Activated naive CD4-positive, alpha-beta T cell treated with anti-CD3 and anti-CD28 coated beads, Interleukin-2, amount 50 U/mL, for 24 hours (primary cell): ENCODE measurements at regions not wholly inside any gene's neighbourhood (a gene's known extent, or its start where the extent isn't known, plus 50 kb on each side); places are given as distances from the start of the nearest gene placed in this dataset.
"Not testable (repeated sequence)": the region's sequence is repeated elsewhere in the genome, so short reads cannot be mapped to it uniquely, and the experiment has no call there.

Source experiments
- H3K27ac Mint-ChIP-seq: one replicate; pipeline ENCODE4 v1.8.0; 2021; ENCODE audit warnings: mild to moderate bottlenecking, mixed read lengths
- H3K27me3 Mint-ChIP-seq: one replicate; pipeline ENCODE4 v1.8.0; 2021; ENCODE audit warnings: mixed read lengths
- H3K36me3 Mint-ChIP-seq: one replicate; pipeline ENCODE4 v1.8.0; 2021; ENCODE audit warnings: mixed read lengths
- H3K4me1 Mint-ChIP-seq: one replicate; pipeline ENCODE4 v1.8.0; 2021; ENCODE audit warnings: mixed read lengths
- H3K4me3 Mint-ChIP-seq: one replicate; pipeline ENCODE4 v1.8.0; 2021; ENCODE audit warnings: mild to moderate bottlenecking, mixed read lengths
- H3K9me3 Mint-ChIP-seq: one replicate; pipeline ENCODE4 v1.8.0; 2021; ENCODE audit warnings: mixed read lengths

- Mint-ChIP-seq H3K4me3 (no peak overlapping the region), H3K4me1 (no peaks in the 10 kb centered on the region), H3K27ac (no peak overlapping the region), H3K27me3 (no peaks in the 10 kb centered on the region), H3K36me3 (no peaks in the 10 kb centered on the region), H3K9me3 (no peaks in the 10 kb centered on the region)
Observed at GRCh38 chr9:31912636-31913035, 471.8 kb upstream of the ACO1 start.

DNA sequence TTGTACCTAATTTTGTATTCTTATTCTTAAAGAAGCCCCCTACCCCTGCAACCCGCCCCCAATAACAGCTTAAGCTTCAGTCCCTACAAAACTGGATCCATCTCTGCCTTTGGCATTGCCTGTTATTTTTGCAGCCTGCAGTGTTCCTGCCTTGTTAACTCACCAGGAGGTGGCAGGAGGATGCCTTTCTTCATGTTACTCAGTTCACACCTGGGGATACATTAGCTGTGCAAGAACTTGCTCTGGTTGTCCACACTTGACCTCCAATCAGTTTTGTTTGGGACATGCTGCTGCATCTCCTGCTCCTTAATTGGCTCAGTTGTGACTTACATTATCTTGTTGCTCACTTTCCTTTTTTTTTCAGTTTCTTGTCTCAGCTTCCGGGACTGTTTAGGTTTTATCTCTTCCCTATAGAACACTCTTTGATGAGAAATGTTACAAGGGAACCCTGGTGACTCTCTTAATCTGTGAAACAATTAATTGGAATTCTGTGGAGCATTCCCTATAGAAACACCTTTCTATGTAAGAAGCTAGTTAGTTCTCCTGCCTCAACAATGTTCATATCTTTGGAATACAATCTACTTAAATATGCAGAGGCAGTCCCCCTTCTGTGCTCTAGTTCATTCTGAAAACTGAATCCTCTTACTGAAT lies 467.7 kb upstream of the ACO1 start:
- H3K4me3 Mint-ChIP-seq = no peak overlapping the region
- H3K36me3 Mint-ChIP-seq = no peaks in the 10 kb centered on the region
- H3K27ac Mint-ChIP-seq = no peak overlapping the region
- no peaks in the 10 kb centered on the region for H3K27me3 Mint-ChIP-seq
- no peaks in the 10 kb centered on the region for H3K4me1 Mint-ChIP-seq
- H3K9me3 Mint-ChIP-seq = no peaks in the 10 kb centered on the region

GRCh38 chr9:31937737-31938136 lies 446.7 kb upstream of the ACO1 start:
- H3K27me3 Mint-ChIP-seq, H3K4me1 Mint-ChIP-seq, H3K27ac Mint-ChIP-seq, H3K4me3 Mint-ChIP-seq, H3K36me3 Mint-ChIP-seq, H3K9me3 Mint-ChIP-seq: not testable (repeated sequence)

DNA sequence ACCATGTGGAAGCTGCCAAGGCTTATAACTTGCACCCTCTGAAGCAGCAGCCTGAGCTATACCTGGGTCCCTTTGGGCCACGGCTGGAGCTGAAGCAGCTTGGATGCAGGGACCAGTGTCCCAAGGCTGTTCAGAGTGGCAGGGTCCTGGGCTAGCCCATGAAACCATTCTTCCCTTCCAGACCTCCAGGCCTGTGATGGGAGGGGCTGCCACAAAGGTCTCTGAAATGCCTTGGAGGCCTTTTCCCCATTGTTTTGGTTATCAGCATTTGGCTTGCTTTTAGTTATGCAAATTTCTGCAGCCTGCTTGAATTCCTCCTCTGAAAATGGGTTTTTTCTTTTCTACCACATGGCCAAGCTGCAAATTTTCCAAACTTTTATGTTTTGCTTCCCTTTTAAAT lies 433.7 kb upstream of the ACO1 start:
- H3K36me3 Mint-ChIP-seq = no peaks in the 10 kb centered on the region
- no peaks in the 10 kb centered on the region for H3K9me3 Mint-ChIP-seq
- H3K27ac Mint-ChIP-seq = no peak overlapping the region
- no peaks in the 10 kb centered on the region for H3K27me3 Mint-ChIP-seq
- H3K4me1 Mint-ChIP-seq = no peaks in the 10 kb centered on the region
- no peak overlapping the region for H3K4me3 Mint-ChIP-seq

- Mint-ChIP-seq H3K9me3 (peaks cover 34% of the 10 kb centered on the region), H3K36me3 (peaks cover 1% of the 10 kb centered on the region), H3K4me1 (no peaks in the 10 kb centered on the region), H3K4me3 (no peak overlapping the region), H3K27ac (no peak overlapping the region), H3K27me3 (peaks cover 5% of the 10 kb centered on the region)
Observed at GRCh38 chr9:31958572-31958971, 425.9 kb upstream of the ACO1 start.

DNA sequence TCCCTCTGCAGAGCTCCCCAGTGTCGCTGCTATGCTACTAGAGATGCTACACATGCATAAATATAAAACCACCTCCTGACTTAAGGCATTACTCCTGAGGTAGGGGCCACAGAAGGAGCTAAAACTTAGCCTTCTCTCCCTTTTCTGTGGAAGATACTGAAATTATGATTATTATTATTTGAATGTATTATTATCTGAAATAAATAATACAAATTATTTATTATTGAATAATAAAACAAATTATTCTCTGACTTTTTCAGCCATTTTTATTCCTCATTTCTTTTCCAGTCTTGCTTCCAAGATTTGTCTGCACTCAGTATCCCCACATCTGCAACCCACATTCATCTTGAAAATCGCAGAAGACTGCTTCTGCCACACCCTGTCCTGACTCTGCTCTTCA lies 414.9 kb upstream of the ACO1 start:
- no peaks in the 10 kb centered on the region for H3K4me1 Mint-ChIP-seq
- H3K4me3 Mint-ChIP-seq = no peak overlapping the region
- H3K9me3 Mint-ChIP-seq = no peaks in the 10 kb centered on the region
- H3K27me3 Mint-ChIP-seq = no peaks in the 10 kb centered on the region
- no peaks in the 10 kb centered on the region for H3K36me3 Mint-ChIP-seq
- H3K27ac Mint-ChIP-seq = no peak overlapping the region

- no peak overlapping the region for H3K4me3 Mint-ChIP-seq
- H3K9me3 Mint-ChIP-seq = peaks cover 15% of the 10 kb centered on the region
- H3K4me1 Mint-ChIP-seq = no peaks in the 10 kb centered on the region
- no peak overlapping the region for H3K27ac Mint-ChIP-seq
- H3K27me3 Mint-ChIP-seq = peaks cover 3% of the 10 kb centered on the region
- no peaks in the 10 kb centered on the region for H3K36me3 Mint-ChIP-seq
Observed at GRCh38 chr9:31983895-31984294, 400.5 kb upstream of the ACO1 start.

- no peaks in the 10 kb centered on the region for H3K36me3 Mint-ChIP-seq
- no peak overlapping the region for H3K4me3 Mint-ChIP-seq
- no peak overlapping the region for H3K27ac Mint-ChIP-seq
- H3K4me1 Mint-ChIP-seq = no peaks in the 10 kb centered on the region
- no peaks in the 10 kb centered on the region for H3K9me3 Mint-ChIP-seq
- no peaks in the 10 kb centered on the region for H3K27me3 Mint-ChIP-seq
Observed at GRCh38 chr9:31996331-31996730, 388.1 kb upstream of the ACO1 start.

- Mint-ChIP-seq H3K36me3 (no peaks in the 10 kb centered on the region), H3K4me1 (no peaks in the 10 kb centered on the region), H3K4me3 (no peak overlapping the region), H3K27me3 (no peaks in the 10 kb centered on the region), H3K27ac (no peak overlapping the region), H3K9me3 (no peaks in the 10 kb centered on the region)
Observed at GRCh38 chr9:32004431-32005076, 379.9 kb upstream of the ACO1 start.

DNA sequence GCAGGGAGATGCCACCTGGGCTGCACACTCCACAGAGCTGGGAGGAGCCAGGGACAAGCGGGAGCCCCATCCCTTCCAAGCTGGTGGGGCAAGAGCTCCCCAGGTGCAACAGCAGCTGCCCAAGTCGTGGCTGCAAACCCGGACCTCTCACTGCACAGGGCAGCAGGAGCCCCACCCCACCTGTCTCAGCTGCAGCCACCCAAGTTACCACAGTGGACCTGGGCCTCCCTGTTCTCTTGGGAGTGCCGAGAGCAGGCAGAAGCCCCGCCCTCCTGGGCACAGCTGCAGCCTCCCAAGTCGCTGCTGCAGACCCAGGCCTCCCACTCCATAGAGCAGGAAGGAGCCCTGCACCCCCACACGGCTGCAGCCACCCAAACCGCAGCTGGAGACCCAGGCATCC lies 374.1 kb upstream of the ACO1 start:
- no peaks in the 10 kb centered on the region for H3K27me3 Mint-ChIP-seq
- H3K4me1 Mint-ChIP-seq = no peaks in the 10 kb centered on the region
- H3K27ac Mint-ChIP-seq = no peak overlapping the region
- no peaks in the 10 kb centered on the region for H3K36me3 Mint-ChIP-seq
- no peak overlapping the region for H3K4me3 Mint-ChIP-seq
- H3K9me3 Mint-ChIP-seq = no peaks in the 10 kb centered on the region

DNA sequence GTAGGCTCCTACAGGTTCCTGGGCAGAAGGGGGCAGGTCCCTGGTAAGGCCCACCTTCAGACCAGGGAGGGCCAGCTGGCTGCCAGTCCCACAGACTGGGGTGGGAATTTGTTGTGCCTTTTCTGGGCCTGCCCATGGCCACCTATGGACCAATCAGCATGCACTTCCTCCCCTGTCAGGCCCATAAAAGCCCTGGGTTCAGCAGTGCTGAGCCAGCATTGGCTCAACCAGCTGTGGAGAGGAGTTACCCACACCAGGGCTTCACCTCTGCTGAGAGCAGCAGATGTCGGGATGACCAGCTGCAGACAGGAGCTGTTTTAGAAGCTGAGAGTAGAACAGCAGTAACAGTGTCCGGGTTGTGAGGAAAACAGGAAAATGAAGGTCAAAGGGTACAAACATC lies 373.4 kb upstream of the ACO1 start:
- no peak overlapping the region for H3K27ac Mint-ChIP-seq
- no peak overlapping the region for H3K4me3 Mint-ChIP-seq
- H3K9me3 Mint-ChIP-seq = no peaks in the 10 kb centered on the region
- no peaks in the 10 kb centered on the region for H3K36me3 Mint-ChIP-seq
- no peaks in the 10 kb centered on the region for H3K4me1 Mint-ChIP-seq
- no peaks in the 10 kb centered on the region for H3K27me3 Mint-ChIP-seq

- Mint-ChIP-seq H3K9me3 (no peaks in the 10 kb centered on the region), H3K4me1 (no peaks in the 10 kb centered on the region), H3K36me3 (no peaks in the 10 kb centered on the region), H3K27ac (no peak overlapping the region), H3K27me3 (no peaks in the 10 kb centered on the region), H3K4me3 (no peak overlapping the region)
Observed at GRCh38 chr9:32015795-32016194, 368.6 kb upstream of the ACO1 start.

GRCh38 chr9:32045513-32045912 lies 338.9 kb upstream of the ACO1 start:
- peaks cover 3% of the 10 kb centered on the region for H3K27me3 Mint-ChIP-seq
- no peaks in the 10 kb centered on the region for H3K4me1 Mint-ChIP-seq
- H3K4me3 Mint-ChIP-seq = no peak overlapping the region

GRCh38 chr9:32067261-32067660 lies 317.2 kb upstream of the ACO1 start:
- Mint-ChIP-seq H3K27me3 (peaks cover 5% of the 10 kb centered on the region), H3K4me3 (no peak overlapping the region), H3K9me3 (no peaks in the 10 kb centered on the region), H3K36me3 (no peaks in the 10 kb centered on the region), H3K4me1 (no peaks in the 10 kb centered on the region), H3K27ac (no peak overlapping the region)

More at GRCh38 chr9:32045513-32045912, 338.9 kb upstream of the ACO1 start:
- H3K27ac Mint-ChIP-seq = no peak overlapping the region
- H3K9me3 Mint-ChIP-seq = peaks cover 3% of the 10 kb centered on the region
- H3K36me3 Mint-ChIP-seq = no peaks in the 10 kb centered on the region

DNA sequence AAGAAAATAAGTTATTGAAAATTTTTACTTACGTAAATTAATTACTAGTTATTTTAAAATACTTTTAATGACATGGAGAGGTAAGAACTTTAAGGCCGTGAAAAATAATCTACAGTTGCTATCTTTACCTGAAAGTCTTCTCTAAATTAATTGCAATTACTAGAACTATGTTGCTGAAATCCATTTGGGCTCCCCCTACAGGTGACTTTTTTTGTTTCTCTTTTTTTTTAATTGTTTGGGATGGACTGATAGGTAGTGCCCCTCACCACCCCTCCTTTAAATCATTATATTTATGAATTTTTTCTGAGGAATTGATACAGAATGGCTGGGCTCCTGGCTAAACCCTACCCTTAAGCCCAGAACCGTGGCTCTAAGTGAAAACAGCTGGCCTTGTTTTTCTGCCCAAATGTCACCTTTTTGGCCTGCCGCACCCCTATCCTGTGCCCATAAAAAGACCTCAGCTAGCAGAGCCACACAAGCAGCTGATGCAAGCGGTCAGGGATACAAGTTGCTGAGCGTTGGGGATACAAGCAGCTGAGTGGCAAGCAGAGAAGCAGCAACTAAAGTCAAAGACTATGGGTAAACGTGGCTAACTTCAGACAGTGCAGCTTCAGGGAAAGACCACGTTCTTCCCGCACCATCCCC lies 315.2 kb upstream of the ACO1 start:
- H3K36me3 Mint-ChIP-seq = no peaks in the 10 kb centered on the region
- H3K27me3 Mint-ChIP-seq = no peaks in the 10 kb centered on the region
- H3K9me3 Mint-ChIP-seq = no peaks in the 10 kb centered on the region
- no peaks in the 10 kb centered on the region for H3K4me1 Mint-ChIP-seq
- H3K27ac Mint-ChIP-seq = no peak overlapping the region
- no peak overlapping the region for H3K4me3 Mint-ChIP-seq

GRCh38 chr9:32069969-32070368 lies 314.5 kb upstream of the ACO1 start:
- H3K4me1 Mint-ChIP-seq = no peaks in the 10 kb centered on the region
- no peak overlapping the region for H3K4me3 Mint-ChIP-seq
- no peaks in the 10 kb centered on the region for H3K9me3 Mint-ChIP-seq
- H3K36me3 Mint-ChIP-seq = no peaks in the 10 kb centered on the region
- no peaks in the 10 kb centered on the region for H3K27me3 Mint-ChIP-seq
- H3K27ac Mint-ChIP-seq = no peak overlapping the region
